H1 (cell line): ENCODE measurements at regions not wholly inside any gene's neighbourhood (a gene's known extent, or its start where the extent isn't known, plus 50 kb on each side); places are given as distances from the start of the nearest gene placed in this dataset.

Experiments
- CTCF ChIA-PET: fragments of 300-600 bp; sonication (Branson Sonifier 250); formaldehyde crosslinking; loops from one replicate; lab custom pipeline; 2021; ENCODE audit not compliant: partially characterized antibody; lab: Charles Lee
- POLR2A ChIA-PET: fragments of 300-600 bp; sonication (Branson Sonifier 250); formaldehyde crosslinking; loops from one replicate; lab custom pipeline; 2021; ENCODE audit warnings: inconsistent platforms; ENCODE audit not compliant: partially characterized antibody; lab: Charles Lee
- DNase-seq, 2 experiments: peaks; one replicate each; pipeline versions ENCODE4 v3.0.0 to v3.0.0-alpha.2; 2010 to 2022; ENCODE audit warnings: low spot score in 2 of 2, low read depth in 1 of 2, mixed read lengths in 1 of 2
- FAIRE-seq: peaks from 2 replicates; lab custom pipeline; 2011; peaks lifted over from hg19 to GRCh38; lab: Jason Lieb, UNC
- H2AFZ ChIP-seq: 2 replicates; pipeline ENCODE4 v1.8.1; 2012; ENCODE audit warnings: low read length, inconsistent platforms
- H2AK5ac ChIP-seq: 2 replicates; pipeline ENCODE4 v1.6.1; 2013; ENCODE audit warnings: low read depth, low read length
- H2BK120ac ChIP-seq: replicated peaks from 2 replicates; pipeline ENCODE3; 2013; ENCODE audit warnings: low read depth, low read length, inconsistent platforms
- H2BK12ac ChIP-seq: 2 replicates; pipeline ENCODE4 v1.6.1; 2013; ENCODE audit warnings: low read depth, low read length
- H2BK15ac ChIP-seq: 2 replicates; pipeline ENCODE4 v1.6.1; 2013; ENCODE audit warnings: low read length
- H2BK20ac ChIP-seq: 2 replicates; pipeline ENCODE4 v1.6.1; 2013; ENCODE audit warnings: low read length
- H2BK5ac ChIP-seq: 2 replicates; pipeline ENCODE4 v1.6.1; 2013; ENCODE audit warnings: low read depth, low read length
- H3K14ac ChIP-seq: 2 replicates; pipeline ENCODE4 v1.6.1; 2013; ENCODE audit warnings: inconsistent platforms; ENCODE audit not compliant: insufficient read length
- H3K18ac ChIP-seq: 2 replicates; pipeline ENCODE4 v1.6.1; 2013; ENCODE audit warnings: low read length; ENCODE audit errors: extremely low read depth
- H3K23ac ChIP-seq: 2 replicates; pipeline ENCODE4 v1.6.1; 2013; ENCODE audit warnings: inconsistent platforms; ENCODE audit not compliant: insufficient read length
- H3K23me2 ChIP-seq: 2 replicates; pipeline ENCODE4 v1.6.1; 2013; ENCODE audit warnings: low read depth, low read length
- H3K27ac ChIP-seq: 2 replicates; pipeline ENCODE4 v1.6.1; 2011; ENCODE audit warnings: low read depth, low read length, inconsistent platforms
- H3K27me3 ChIP-seq, 4 experiments: replicated peaks in 1 of 4; 1 replicate in 1 of 4; 2 replicates in 3 of 4; pipeline versions ENCODE4 v1.6.1 to v1.8.1; 2011 to 2013; ENCODE audit warnings: low read length in 3 of 4, mild to moderate bottlenecking in 3 of 4, inconsistent platforms in 2 of 4, mixed read lengths in 2 of 4, moderate library complexity in 1 of 4; ENCODE audit not compliant: control insufficient read depth in 3 of 4, insufficient read depth in 3 of 4; ENCODE audit errors: extremely low read depth in 1 of 4
- H3K36me3 ChIP-seq, 4 experiments: 2 replicates each; pipeline versions ENCODE4 v1.6.1 to v1.8.1; 2011 to 2013; ENCODE audit warnings: mild to moderate bottlenecking in 4 of 4, low read length in 3 of 4, moderate library complexity in 2 of 4, control low read depth in 1 of 4, inconsistent platforms in 1 of 4; ENCODE audit not compliant: insufficient read depth in 4 of 4, control insufficient read depth in 2 of 4
- H3K4ac ChIP-seq: replicated peaks from 2 replicates; pipeline ENCODE3; 2013; ENCODE audit warnings: low read length, low read depth, mixed read lengths, inconsistent platforms; ENCODE audit not compliant: insufficient read length
- H3K4me1 ChIP-seq, 4 experiments: replicated peaks in 1 of 4; 1 replicate in 1 of 4; 2 replicates in 3 of 4; pipeline versions ENCODE4 v1.6.1 to v1.8.1; 2011 to 2013; ENCODE audit warnings: low read length in 3 of 4, inconsistent platforms in 2 of 4, mixed read lengths in 1 of 4; ENCODE audit not compliant: insufficient read depth in 4 of 4, control insufficient read depth in 3 of 4
- H3K4me2 ChIP-seq, 2 experiments: 2 replicates each; pipeline versions ENCODE4 v1.6.1 to v1.8.1; 2011 to 2013; ENCODE audit warnings: low read depth in 2 of 2, low read length in 2 of 2, control low read depth in 1 of 2, inconsistent platforms in 1 of 2, mild to moderate bottlenecking in 1 of 2; ENCODE audit not compliant: insufficient read depth in 1 of 2
- H3K4me3 ChIP-seq, 4 experiments: fragments of 200-600, 300-600 bp in 1 of 4; sonication (generic), shearing (Covaris generic), sonication (Bioruptor Twin) in 1 of 4; 2 replicates each; pipeline versions ENCODE4 v1.5.1 to v1.8.1; 2011 to 2016; ENCODE audit warnings: low read length in 4 of 4, low read depth in 3 of 4, control low read depth in 2 of 4, inconsistent platforms in 2 of 4, mild to moderate bottlenecking in 2 of 4, mixed read lengths in 1 of 4, moderate library complexity in 1 of 4; ENCODE audit not compliant: insufficient read depth in 2 of 4; ENCODE audit errors: extremely low read depth in 1 of 4
- H3K56ac ChIP-seq: replicated peaks from 2 replicates; pipeline ENCODE3; 2013; ENCODE audit warnings: low read depth, mild to moderate bottlenecking, mixed read lengths, low read length, inconsistent platforms; ENCODE audit not compliant: insufficient read length
- H3K79me1 ChIP-seq: 2 replicates; pipeline ENCODE4 v1.6.1; 2013; ENCODE audit warnings: low read depth, low read length, control low read depth
- H3K79me2 ChIP-seq, 2 experiments: 2 replicates each; pipeline versions ENCODE4 v1.6.1 to v1.8.1; 2012 to 2013; ENCODE audit warnings: low read length in 2 of 2, mild to moderate bottlenecking in 2 of 2, inconsistent platforms in 1 of 2; ENCODE audit not compliant: insufficient read depth in 2 of 2, control insufficient read depth in 1 of 2
- H3K9ac ChIP-seq, 4 experiments: replicated peaks in 1 of 4; 1 replicate in 1 of 4; 2 replicates in 3 of 4; pipeline versions ENCODE4 v1.6.1 to v1.8.1; 2011 to 2013; ENCODE audit warnings: low read depth in 3 of 4, low read length in 3 of 4, control low read depth in 2 of 4, mild to moderate bottlenecking in 2 of 4, moderate library complexity in 2 of 4, inconsistent platforms in 1 of 4; ENCODE audit errors: extremely low read depth in 1 of 4
- H3K9me3 ChIP-seq, 2 experiments: 2 replicates each; pipeline versions ENCODE4 v1.6.1 to v1.8.1; 2012 to 2013; ENCODE audit warnings: mild to moderate bottlenecking in 2 of 2, moderate library complexity in 2 of 2, control low read depth in 1 of 2, inconsistent platforms in 1 of 2, low read depth in 1 of 2, low read length in 1 of 2, mixed read lengths in 1 of 2; ENCODE audit not compliant: insufficient read depth in 2 of 2
- H4K20me1 ChIP-seq, 2 experiments: replicated peaks in 1 of 2; 2 replicates each; pipeline versions ENCODE3 to v1.8.1; 2011 to 2013; ENCODE audit warnings: inconsistent platforms in 2 of 2, low read length in 2 of 2, mild to moderate bottlenecking in 1 of 2; ENCODE audit not compliant: insufficient read depth in 2 of 2, control insufficient read depth in 1 of 2
- H4K5ac ChIP-seq: 2 replicates; pipeline ENCODE4 v1.6.1; 2013; ENCODE audit warnings: low read length, low read depth, mixed read lengths, inconsistent platforms; ENCODE audit not compliant: insufficient read length
- H4K8ac ChIP-seq: 2 replicates; pipeline ENCODE4 v1.8.0; 2013; ENCODE audit warnings: mild to moderate bottlenecking, moderate library complexity, low read length, inconsistent platforms; ENCODE audit not compliant: insufficient read depth; ENCODE audit errors: extremely low read depth
- H4K91ac ChIP-seq: replicated peaks from 2 replicates; pipeline ENCODE3; 2013; ENCODE audit warnings: low read length, mixed read lengths, inconsistent platforms; ENCODE audit not compliant: insufficient read length
- ASH2L ChIP-seq: fragments of 200-600, 300-600 bp; sonication (generic); IDR thresholded peaks from one replicate; pipeline ENCODE4 v1.7.1; 2017; ENCODE audit warnings: low read length
- BCL11A ChIP-seq, 2 experiments: IDR thresholded peaks; one replicate each; pipeline ENCODE4 v1.6.1; 2011; ENCODE audit warnings: low read depth in 2 of 2, low read length in 2 of 2, mild to moderate bottlenecking in 2 of 2
- CHD1 ChIP-seq: IDR thresholded peaks from 2 replicates; pipeline ENCODE4 v1.6.1; 2012; ENCODE audit warnings: low read depth, low read length, improper control_type of control experiment
- EZH2 ChIP-seq: fragments of 200-600 bp; sonication (generic); IDR thresholded peaks from 2 replicates; pipeline ENCODE4 v1.7.1; 2012; ENCODE audit warnings: low read depth, mild to moderate bottlenecking, moderate library complexity, low read length, inconsistent platforms; ENCODE audit not compliant: severe bottlenecking
- KDM1A ChIP-seq: fragments of 200-600, 300-600 bp; sonication (generic); IDR thresholded peaks from 2 replicates; pipeline ENCODE4 v1.7.1; 2016; ENCODE audit warnings: mild to moderate bottlenecking, low read length, borderline replicate concordance
- POLR2AphosphoS5 ChIP-seq: IDR thresholded peaks from 2 replicates; pipeline ENCODE4 v1.6.1; 2011; ENCODE audit warnings: low read depth, low read length
- RBBP5 ChIP-seq: IDR thresholded peaks from 2 replicates; pipeline ENCODE4 v1.7.1; 2012; ENCODE audit warnings: low read depth, mild to moderate bottlenecking, inconsistent platforms, low read length, moderate library complexity, borderline replicate concordance
- SAP30 ChIP-seq: fragments of 300-600 bp; sonication (generic); IDR thresholded peaks from 2 replicates; pipeline ENCODE4 v1.7.1; 2012; ENCODE audit warnings: low read length, moderate library complexity, mild to moderate bottlenecking, inconsistent platforms; ENCODE audit not compliant: insufficient read depth, insufficient replicate concordance
- SRF ChIP-seq: IDR thresholded peaks from 2 replicates; pipeline ENCODE4 v1.6.1; 2011; ENCODE audit warnings: mild to moderate bottlenecking, low read depth, low read length, moderate library complexity
- USF2 ChIP-seq: IDR thresholded peaks from 2 replicates; pipeline ENCODE4 v1.6.1; 2011; ENCODE audit warnings: low read length, improper control_type of control experiment
- WGBS, 2 experiments: shearing (Covaris generic) in 1 of 2; methylation state at CpG; one replicate each; pipeline versions ENCODE4 v1.1.6 to v1.1.7; 2013 to 2015; ENCODE audit warnings: low lambda C conversion rate in 2 of 2, mixed read lengths in 2 of 2, inconsistent platforms in 1 of 2, low coverage in 1 of 2, missing lambda C conversion rate in 1 of 2; ENCODE audit not compliant: insufficient replicate concordance in 2 of 2, insufficient coverage in 1 of 2, insufficient read length in 1 of 2; ENCODE audit errors: extremely low coverage in 1 of 2, missing lambda C conversion rate in 1 of 2; 5-methylcytosine and 5-hydroxymethylcytosine counted together

GRCh38 chr4:108272046-108272445 is 103.3 kb upstream of the LEF1 start:
- Histone ChIP-seq H2BK120ac (no peak overlapping the region), H3K14ac (no peak overlapping the region), H3K79me2 (no peaks in the 10 kb centered on the region), H2BK12ac (no peak overlapping the region), H4K8ac (no peak overlapping the region), H4K5ac (no peak overlapping the region), H3K27me3 (no peaks in the 10 kb centered on the region; a peak in 1 of 7 replicates), H3K9me3 (no peaks in the 10 kb centered on the region), H3K23ac (no peak overlapping the region), H4K20me1 (no peaks in the 10 kb centered on the region), H3K23me2 (no peaks in the 10 kb centered on the region), H3K36me3 (no peaks in the 10 kb centered on the region), H4K91ac (no peak overlapping the region), H3K4me3 (no peak overlapping the region), H3K4me2 (no peak overlapping the region), H3K4ac (no peak overlapping the region), H3K79me1 (no peaks in the 10 kb centered on the region), H2BK20ac (no peak overlapping the region), H3K56ac (no peak overlapping the region), H3K9ac (no peak overlapping the region), H2AFZ (no peak overlapping the region), H2BK5ac (no peak overlapping the region), H3K27ac (no peak overlapping the region), H3K18ac (no peak overlapping the region), H3K4me1 (no peaks in the 10 kb centered on the region), H2BK15ac (no peak overlapping the region), H2AK5ac (no peak overlapping the region)
- FAIRE-seq: no peak
- no peak for DNase-seq
- 94% methylated on average over 3 of the region's 3 CpGs; no CpG with 5 or more reads in 1 of the 2 experiments for WGBS, 2 experiments
- ChIA-PET CTCF (no interaction called here), POLR2A (no interaction called here)
- TF ChIP-seq BCL11A (IDR thresholded peaks at IDR 0.05; ENCODE audit: low read depth in 2 of 2, low read length in 2 of 2) (no peak), USF2 (no peak), POLR2AphosphoS5 (no peak), SRF (no peak), RBBP5 (no peak), SAP30 (no peak), KDM1A (no peak), ASH2L (no peak), EZH2 (no peak), CHD1 (no peak)
